IMR-90 (cell line): ENCODE measurements at regions not wholly inside any gene's neighbourhood (a gene's known extent, or its start where the extent isn't known, plus 50 kb on each side); places are given as distances from the start of the nearest gene placed in this dataset.

ENCODE experiments used
- ATAC-seq: fragments of 200-7000 bp; cut with Tn5 transposase; 2 replicates; pipeline ENCODE4 v1.9.1; 2020; ENCODE audit warnings: low read depth, mild to moderate bottlenecking, moderate library complexity
- BruUV-seq: library from RNA; stranded (reverse); fragments of 400-500 nt; replicated peaks from 2 replicates; lab custom pipeline; 2021; lab: Mats Ljungman, UMichigan
- CTCF ChIA-PET: fragments of 300-600 bp; formaldehyde crosslinking; extraction: SDS; loops from one replicate; lab custom pipeline; 2021; ENCODE audit warnings: antibody characterized with exemption; lab: Yijun Ruan, JAX
- POLR2A ChIA-PET: fragments of 300-600 bp; sonication (Branson Sonifier 250); formaldehyde crosslinking; loops from one replicate; lab custom pipeline; 2022; ENCODE audit warnings: antibody characterized with exemption; ENCODE audit not compliant: unreplicated experiment; lab: Charles Lee
- DNase-seq: peaks from one replicate; pipeline ENCODE4 v3.0.0; 2013
- H2AFZ ChIP-seq: replicated peaks from 2 replicates; pipeline ENCODE3; 2013; ENCODE audit warnings: low read length, mild to moderate bottlenecking; ENCODE audit not compliant: poor library complexity
- H2AK5ac ChIP-seq: 2 replicates; pipeline ENCODE4 v1.6.1; 2013; ENCODE audit warnings: low read depth, low read length, inconsistent platforms
- H2AK9ac ChIP-seq: replicated peaks from 2 replicates; pipeline ENCODE3; 2013; ENCODE audit warnings: mild to moderate bottlenecking, low read depth, low read length, moderate library complexity; ENCODE audit not compliant: poor library complexity
- H2BK120ac ChIP-seq: 2 replicates; pipeline ENCODE4 v1.6.1; 2013; ENCODE audit warnings: low read depth, low read length, inconsistent platforms
- H2BK15ac ChIP-seq: 3 replicates; pipeline ENCODE4 v1.6.1; 2013; ENCODE audit warnings: low read depth, low read length, inconsistent platforms
- H2BK20ac ChIP-seq: 2 replicates; pipeline ENCODE4 v1.6.1; 2013; ENCODE audit warnings: low read depth, mild to moderate bottlenecking, inconsistent platforms, low read length, moderate library complexity
- H2BK5ac ChIP-seq: 2 replicates; pipeline ENCODE4 v1.6.1; 2013; ENCODE audit warnings: mild to moderate bottlenecking, low read depth, low read length, inconsistent platforms; ENCODE audit not compliant: poor library complexity, severe bottlenecking
- H3K14ac ChIP-seq: replicated peaks from 2 replicates; pipeline ENCODE4 v1.6.1; 2013; ENCODE audit warnings: low read depth, low read length, inconsistent platforms
- H3K18ac ChIP-seq: 2 replicates; pipeline ENCODE4 v1.6.1; 2013; ENCODE audit warnings: low read depth, low read length, control low read depth
- H3K23ac ChIP-seq: 2 replicates; pipeline ENCODE4 v1.6.1; 2013; ENCODE audit warnings: low read depth, low read length, inconsistent platforms
- H3K27ac ChIP-seq: 2 replicates; pipeline ENCODE4 v1.5.1; 2013; ENCODE audit warnings: mild to moderate bottlenecking, control low read depth, low read length; ENCODE audit not compliant: insufficient read depth
- H3K27me3 ChIP-seq: 2 replicates; pipeline ENCODE4 v1.6.1; 2013; ENCODE audit warnings: low read length; ENCODE audit not compliant: control insufficient read depth, insufficient read depth
- H3K36me3 ChIP-seq: 2 replicates; pipeline ENCODE4 v1.6.1; 2013; ENCODE audit warnings: low read length, mixed read lengths; ENCODE audit not compliant: control insufficient read depth, insufficient read depth
- H3K4ac ChIP-seq: 2 replicates; pipeline ENCODE4 v1.6.1; 2013; ENCODE audit warnings: low read depth, low read length, inconsistent platforms
- H3K4me1 ChIP-seq: 2 replicates; pipeline ENCODE4 v1.6.1; 2013; ENCODE audit warnings: low read length, mixed read lengths; ENCODE audit not compliant: control insufficient read depth, insufficient read depth
- H3K4me2 ChIP-seq: 2 replicates; pipeline ENCODE4 v1.6.1; 2013; ENCODE audit warnings: low read depth, mild to moderate bottlenecking, control low read depth, low read length, moderate library complexity
- H3K4me3 ChIP-seq: 2 replicates; pipeline ENCODE4 v1.5.1; 2013; ENCODE audit warnings: low read depth, mild to moderate bottlenecking, control low read depth, low read length, moderate library complexity; ENCODE audit not compliant: insufficient read depth
- H3K56ac ChIP-seq: 2 replicates; pipeline ENCODE4 v1.6.1; 2013; ENCODE audit warnings: low read length, inconsistent platforms; ENCODE audit not compliant: insufficient read depth; ENCODE audit errors: extremely low read depth
- H3K79me1 ChIP-seq, 2 experiments: 2 replicates each; pipeline ENCODE4 v1.6.1; 2013; ENCODE audit warnings: low read length in 2 of 2, inconsistent platforms in 1 of 2, low read depth in 1 of 2
- H3K9ac ChIP-seq: 2 replicates; pipeline ENCODE4 v1.6.1; 2013; ENCODE audit warnings: low read depth, low read length, control low read depth
- H3K9me1 ChIP-seq: 2 replicates; pipeline ENCODE4 v1.6.1; 2013; ENCODE audit warnings: low read length, inconsistent platforms; ENCODE audit not compliant: insufficient read depth
- H3K9me3 ChIP-seq: 2 replicates; pipeline ENCODE4 v1.6.1; 2013; ENCODE audit warnings: low read length; ENCODE audit not compliant: control insufficient read depth, insufficient read depth
- H4K20me1 ChIP-seq: 2 replicates; pipeline ENCODE4 v1.6.1; 2013; ENCODE audit warnings: low read length, inconsistent platforms; ENCODE audit not compliant: insufficient read depth
- H4K5ac ChIP-seq: 2 replicates; pipeline ENCODE4 v1.6.1; 2013; ENCODE audit warnings: mild to moderate bottlenecking, low read depth, low read length, control low read depth
- H4K8ac ChIP-seq, 2 experiments: 2 replicates each; pipeline ENCODE4 v1.6.1; 2013; ENCODE audit warnings: low read depth in 2 of 2, low read length in 2 of 2, control low read depth in 1 of 2, inconsistent platforms in 1 of 2
- H4K91ac ChIP-seq: 2 replicates; pipeline ENCODE4 v1.6.1; 2013; ENCODE audit warnings: low read depth, low read length, inconsistent platforms; ENCODE audit not compliant: insufficient read depth
- BHLHE40 ChIP-seq: fragments of 150-350 bp; IDR thresholded peaks from 2 replicates; pipeline ENCODE4 v1.6.1; 2016; ENCODE audit warnings: mild to moderate bottlenecking, low read depth, low read length
- CEBPB ChIP-seq: IDR thresholded peaks from 2 replicates; pipeline ENCODE4 v1.6.1; 2012; ENCODE audit warnings: low read depth, low read length, improper control_type of control experiment
- CHD1 ChIP-seq: IDR thresholded peaks from 2 replicates; pipeline ENCODE4 v1.6.1; 2012; ENCODE audit warnings: low read depth, low read length, improper control_type of control experiment
- CTCF ChIP-seq: conservative IDR thresholded peaks from 2 replicates; pipeline ENCODE4 v1.5.1; 2012; ENCODE audit warnings: mild to moderate bottlenecking, low read depth, low read length, improper control_type of control experiment
- FOS ChIP-seq: fragments of 150-350 bp; IDR thresholded peaks from 2 replicates; pipeline ENCODE4 v1.6.1; 2016; ENCODE audit warnings: low read depth, low read length
- MAFK ChIP-seq: IDR thresholded peaks from 2 replicates; pipeline ENCODE4 v1.6.1; 2012; ENCODE audit warnings: low read depth, low read length, improper control_type of control experiment
- MAZ ChIP-seq: IDR thresholded peaks from 2 replicates; pipeline ENCODE4 v1.6.1; 2012; ENCODE audit warnings: low read depth, mild to moderate bottlenecking, low read length, improper control_type of control experiment, moderate library complexity, borderline replicate concordance
- MXI1 ChIP-seq: IDR thresholded peaks from 2 replicates; pipeline ENCODE4 v1.6.1; 2012; ENCODE audit warnings: low read depth, mild to moderate bottlenecking, low read length, moderate library complexity, borderline replicate concordance
- NFE2L2 ChIP-seq: fragments of 150-350 bp; IDR thresholded peaks from 2 replicates; pipeline ENCODE4 v1.6.1; 2016; ENCODE audit warnings: low read depth, mild to moderate bottlenecking, low read length
- POLR2A ChIP-seq: IDR thresholded peaks from 2 replicates; pipeline ENCODE4 v1.6.1; 2012; ENCODE audit warnings: mild to moderate bottlenecking, low read depth, low read length
- RAD21 ChIP-seq: IDR thresholded peaks from 2 replicates; pipeline ENCODE4 v1.6.1; 2012; ENCODE audit warnings: low read length, improper control_type of control experiment
- RCOR1 ChIP-seq: IDR thresholded peaks from 2 replicates; pipeline ENCODE4 v1.6.1; 2012; ENCODE audit warnings: mild to moderate bottlenecking, low read length, improper control_type of control experiment; ENCODE audit not compliant: insufficient replicate concordance
- RFX5 ChIP-seq: IDR thresholded peaks from 2 replicates; pipeline ENCODE4 v1.8.0; 2012; ENCODE audit warnings: low read depth, mild to moderate bottlenecking, low read length, moderate library complexity
- SMC3 ChIP-seq: fragments of 150-350 bp; IDR thresholded peaks from 2 replicates; pipeline ENCODE4 v1.6.1; 2016; ENCODE audit warnings: low read depth, mild to moderate bottlenecking, antibody characterized with exemption, low read length, moderate library complexity
- dilution Hi-C: fragments of 300-500 bp; cut with HindIII; formaldehyde crosslinking; loops from one replicate; pipeline ENCODE4 v1.14.3; 2018; ENCODE audit warnings: low sequenced_read_pairs; ENCODE audit not compliant: unreplicated experiment
- in situ Hi-C: fragments of 300-500 bp; cut with MboI; formaldehyde crosslinking; loops from 3 replicates; pipeline ENCODE4 v1.14.3; 2019; ENCODE audit warnings: low sequenced_read_pairs, inconsistent platforms, mixed read lengths
- intact Hi-C: fragments of 100-400 bp; cut with micrococcal nuclease; formaldehyde crosslinking; loops from 2 replicates; pipeline ENCODE4 v1.10.0; 2022
- TF ChIP-seq, protein P1 (sequence below): fragments of 150-350 bp; IDR thresholded peaks from 2 replicates; pipeline ENCODE4 v1.6.1; 2017; ENCODE audit warnings: mild to moderate bottlenecking, antibody characterized with exemption, low read length, low read depth
- TF ChIP-seq, protein P2 (sequence below): fragments of 150-350 bp; IDR thresholded peaks from 2 replicates; pipeline ENCODE4 v1.6.1; 2016; ENCODE audit warnings: low read depth, mild to moderate bottlenecking, low read length, moderate library complexity, borderline replicate concordance

DNA sequence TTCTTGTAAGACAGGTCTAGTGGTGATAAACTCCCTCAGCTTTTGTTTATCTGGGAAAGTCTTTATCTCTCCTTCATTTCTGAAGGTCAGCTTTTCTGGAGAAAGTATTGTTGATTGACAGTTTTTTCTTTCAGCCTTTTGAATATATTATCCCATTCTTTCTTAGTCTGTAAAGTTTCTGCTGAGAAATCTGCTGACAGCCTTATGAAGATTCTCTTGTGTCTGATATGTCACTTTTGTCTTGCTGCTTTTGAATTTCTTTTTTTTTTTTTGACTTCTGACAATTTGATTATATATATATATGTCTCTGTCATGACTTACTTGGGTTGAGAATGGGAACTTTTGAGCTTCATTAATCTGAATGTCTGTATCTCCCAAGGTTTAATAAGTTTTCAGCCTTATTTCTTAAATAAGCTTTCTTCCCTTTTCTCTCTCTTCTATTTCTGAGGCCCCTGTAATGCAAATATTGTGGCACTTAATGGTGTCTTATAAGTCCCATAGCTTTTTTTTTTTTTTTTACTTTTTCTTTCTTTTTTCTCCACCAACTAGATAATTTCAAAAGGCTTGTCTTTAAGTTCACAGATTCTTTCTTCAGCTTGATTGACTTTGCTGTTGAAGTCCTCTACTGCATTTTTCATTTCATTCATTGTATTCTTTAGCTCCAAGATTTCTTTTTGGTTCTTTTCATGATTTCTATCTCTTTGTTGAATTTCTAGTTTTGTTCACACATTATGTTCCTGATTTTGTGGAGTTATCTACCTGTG lies 81.4 kb upstream of the IL6 start:
- no peak overlapping the region for H3K23ac ChIP-seq
- H3K4ac ChIP-seq, result no peak overlapping the region
- no peak overlapping the region for H3K4me2 ChIP-seq
- ChIA-PET CTCF (interaction anchor here (0.6 to 1.0 kb wide), 2 partner anchors 85 to 480 kb away, joined by 3 read pairs; no protein-coding TSS in a partner anchor), POLR2A (interaction anchor here (0.6 kb wide), 1 partner anchor 211 kb away, joined by 5 read pairs; no protein-coding TSS in a partner anchor)
- H2AK5ac ChIP-seq, result no peak overlapping the region
- in situ Hi-C loops (no loop called here), intact Hi-C loops (loop anchor here (5.0 kb wide), 1 partner anchor 83 kb away; no protein-coding TSS in a partner anchor), dilution Hi-C loops (no loop called here)
- no peaks in the 10 kb centered on the region for H3K27me3 ChIP-seq
- no peak overlapping the region for H2AFZ ChIP-seq
- peaks cover 2% of the 10 kb centered on the region; the same call in 1 of the 2 replicates for H3K4me1 ChIP-seq
- H4K91ac ChIP-seq, result no peak overlapping the region
- no peak overlapping the region for H2BK15ac ChIP-seq
- H4K5ac ChIP-seq, result no peak overlapping the region
- no peaks in the 10 kb centered on the region for H4K20me1 ChIP-seq
- no peaks in the 10 kb centered on the region; the same call in 1 of the 2 replicates for H3K9me1 ChIP-seq
- no peak overlapping the region for H3K4me3 ChIP-seq
- no peak overlapping the region for H3K14ac ChIP-seq
- no peak overlapping the region for H2BK5ac ChIP-seq
- no peak overlapping the region for H3K9ac ChIP-seq
- H2AK9ac ChIP-seq, result no peak overlapping the region
- H3K18ac ChIP-seq, result no peak overlapping the region
- no peak for TF ChIP-seq MAZ
- no peak for TF ChIP-seq RFX5
- TF ChIP-seq CHD1, result no peak
- no peak for TF ChIP-seq RAD21
- no peak for TF ChIP-seq CEBPB
- TF ChIP-seq MAFK, result no peak
- no peak for TF ChIP-seq FOS
- TF ChIP-seq RCOR1, result no peak
- TF ChIP-seq NFE2L2, result no peak
- no peak for TF ChIP-seq SMC3
- no peak for TF ChIP-seq CTCF
- TF ChIP-seq POLR2A, result no peak
- TF ChIP-seq, protein P1, sequence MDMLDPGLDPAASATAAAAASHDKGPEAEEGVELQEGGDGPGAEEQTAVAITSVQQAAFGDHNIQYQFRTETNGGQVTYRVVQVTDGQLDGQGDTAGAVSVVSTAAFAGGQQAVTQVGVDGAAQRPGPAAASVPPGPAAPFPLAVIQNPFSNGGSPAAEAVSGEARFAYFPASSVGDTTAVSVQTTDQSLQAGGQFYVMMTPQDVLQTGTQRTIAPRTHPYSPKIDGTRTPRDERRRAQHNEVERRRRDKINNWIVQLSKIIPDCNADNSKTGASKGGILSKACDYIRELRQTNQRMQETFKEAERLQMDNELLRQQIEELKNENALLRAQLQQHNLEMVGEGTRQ, result no peak
- TF ChIP-seq, protein P2, sequence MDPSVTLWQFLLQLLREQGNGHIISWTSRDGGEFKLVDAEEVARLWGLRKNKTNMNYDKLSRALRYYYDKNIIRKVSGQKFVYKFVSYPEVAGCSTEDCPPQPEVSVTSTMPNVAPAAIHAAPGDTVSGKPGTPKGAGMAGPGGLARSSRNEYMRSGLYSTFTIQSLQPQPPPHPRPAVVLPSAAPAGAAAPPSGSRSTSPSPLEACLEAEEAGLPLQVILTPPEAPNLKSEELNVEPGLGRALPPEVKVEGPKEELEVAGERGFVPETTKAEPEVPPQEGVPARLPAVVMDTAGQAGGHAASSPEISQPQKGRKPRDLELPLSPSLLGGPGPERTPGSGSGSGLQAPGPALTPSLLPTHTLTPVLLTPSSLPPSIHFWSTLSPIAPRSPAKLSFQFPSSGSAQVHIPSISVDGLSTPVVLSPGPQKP, result no peak
- TF ChIP-seq BHLHE40, result no peak
- TF ChIP-seq MXI1, result no peak
- no TSS peak for BruUV-seq
- DNase-seq (no peak), ATAC-seq (no peak)
- no peaks in the 10 kb centered on the region for H3K36me3 ChIP-seq
- H2BK120ac ChIP-seq, result no peak overlapping the region
- no peak overlapping the region for H4K8ac ChIP-seq
- H3K79me1 ChIP-seq, result no peaks in the 10 kb centered on the region; a peak in 1 of 4 replicates
- no peak overlapping the region for H2BK20ac ChIP-seq
- H3K56ac ChIP-seq, result no peak overlapping the region
- H3K27ac ChIP-seq, result no peak overlapping the region
- peaks cover 16% of the 10 kb centered on the region for H3K9me3 ChIP-seq
